COLO829 (cell line): ENCODE measurements at regions not wholly inside any gene's neighbourhood (a gene's known extent, or its start where the extent isn't known, plus 50 kb on each side); places are given as distances from the start of the nearest gene placed in this dataset.

ENCODE experiments used
- DNase-seq: peaks from one replicate; pipeline ENCODE4 v3.0.0; 2012; ENCODE audit warnings: low spot score

DNA sequence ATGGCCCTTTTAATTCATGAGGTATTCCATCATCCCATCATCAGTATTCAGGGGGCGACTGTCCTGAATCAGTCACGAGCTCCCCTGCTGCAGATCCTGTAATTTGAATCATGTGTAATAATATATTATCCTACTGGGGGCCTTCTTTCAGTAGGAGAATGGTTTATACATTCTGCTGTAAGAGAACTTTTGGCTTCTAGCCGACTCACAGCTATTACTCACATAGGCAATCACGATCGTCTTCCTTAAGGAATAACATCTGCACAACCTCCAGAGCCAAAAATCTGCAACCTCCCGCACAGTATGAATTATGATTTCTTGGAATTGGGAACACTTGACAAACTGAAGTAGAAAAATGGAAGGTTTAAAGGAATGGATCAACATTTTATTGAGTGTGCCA lies 343.0 kb downstream of the USP25 start:
- DNase-seq = no peak

- no peak for DNase-seq
Measured at GRCh38 chr21:16073586-16073985, 343.8 kb downstream of the USP25 start.

GRCh38 chr21:16074950-16075489 lies 345.2 kb downstream of the USP25 start:
- DNase-seq = no peak

- no peak for DNase-seq
Measured at GRCh38 chr21:16075649-16076282, 346.0 kb downstream of the USP25 start.

GRCh38 chr21:16076465-16076864 lies 346.7 kb downstream of the USP25 start:
- no peak for DNase-seq

DNA sequence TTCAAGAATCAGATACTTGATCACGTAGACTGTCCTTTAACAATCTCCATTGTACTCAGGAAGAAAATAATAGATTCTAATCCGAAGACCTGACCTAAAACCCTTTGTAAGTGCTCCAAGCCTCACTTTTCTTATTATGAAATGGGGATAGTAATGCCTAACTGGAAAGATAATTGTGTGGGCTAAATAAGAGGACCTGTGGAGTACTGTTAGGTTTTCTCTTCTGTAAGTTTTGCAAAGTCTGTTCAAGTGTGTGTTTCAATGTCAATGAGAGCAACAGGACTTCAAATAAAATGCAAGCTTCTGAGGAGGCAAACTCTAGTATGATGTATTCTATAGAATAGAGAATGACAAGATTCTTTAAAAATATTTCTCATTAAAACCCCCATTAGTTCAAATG lies 348.6 kb downstream of the USP25 start:
- DNase-seq = no peak

DNA sequence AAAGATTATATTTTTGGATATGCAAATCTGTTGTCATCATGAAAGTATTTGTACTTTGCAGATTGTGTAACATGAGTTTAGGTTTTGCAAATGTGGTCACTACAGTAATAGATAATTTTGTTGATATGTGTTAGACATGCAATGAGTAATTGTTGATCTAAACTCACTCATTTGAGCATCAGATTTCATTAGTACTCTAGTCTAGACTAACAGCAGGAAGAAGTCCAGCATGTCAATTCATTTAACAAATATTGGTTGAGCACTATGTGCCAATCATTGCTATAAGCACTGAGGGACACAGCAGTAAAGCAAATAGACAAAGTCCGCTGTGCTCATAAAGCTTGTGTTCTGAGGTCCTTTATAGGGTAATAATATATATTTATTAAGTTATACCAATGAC lies 350.0 kb downstream of the USP25 start:
- no peak for DNase-seq

DNA sequence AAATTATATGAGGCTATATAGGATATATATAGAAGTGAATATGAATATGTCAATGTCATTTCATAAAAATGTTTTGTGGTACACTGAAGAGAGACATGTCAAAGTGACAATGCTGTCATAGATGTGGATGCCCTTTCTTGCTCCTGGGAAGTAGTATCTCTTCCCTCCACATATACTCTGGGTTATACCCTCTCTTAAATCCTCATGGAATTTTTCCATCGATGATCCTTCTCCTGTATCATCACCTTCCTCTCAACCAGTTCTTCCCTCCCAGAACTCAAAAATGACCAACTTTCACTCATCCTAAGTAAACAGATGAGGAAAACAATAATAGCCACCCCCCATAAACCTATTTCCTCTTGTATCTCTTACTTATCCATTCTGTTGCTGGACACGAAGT lies 351.5 kb downstream of the USP25 start:
- DNase-seq = no peak

- peak; percentile 5 for DNase-seq
Measured at GRCh38 chr21:16082038-16082816, 352.4 kb downstream of the USP25 start.

- peak; percentile 40 for DNase-seq
Measured at GRCh38 chr21:16084776-16085364, 355.1 kb downstream of the USP25 start.

GRCh38 chr21:16085421-16085820 lies 355.6 kb downstream of the USP25 start:
- no peak for DNase-seq

GRCh38 chr21:16086121-16086520 lies 356.3 kb downstream of the USP25 start:
- no peak for DNase-seq

DNA sequence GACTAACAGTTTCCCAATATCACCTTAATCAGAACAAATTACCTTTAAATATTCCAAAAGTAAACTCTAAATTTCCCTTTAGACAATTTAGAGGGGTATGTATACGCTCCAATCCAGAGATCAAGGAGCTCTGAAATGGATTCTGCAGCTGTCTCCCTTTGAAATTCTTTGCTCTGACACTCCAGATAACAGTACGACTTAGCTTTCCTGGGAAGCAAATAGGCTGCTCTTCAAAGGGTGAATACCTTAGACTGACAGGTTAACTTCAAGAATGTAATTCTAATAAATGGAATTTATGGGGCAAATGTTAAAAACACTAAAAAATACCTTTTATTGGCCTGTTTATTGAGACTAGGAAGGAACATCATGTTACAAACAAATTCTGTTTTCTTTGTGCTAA lies 357.2 kb downstream of the USP25 start:
- no peak for DNase-seq

- DNase-seq = no peak
Measured at GRCh38 chr21:16087523-16087922, 357.7 kb downstream of the USP25 start.

DNA sequence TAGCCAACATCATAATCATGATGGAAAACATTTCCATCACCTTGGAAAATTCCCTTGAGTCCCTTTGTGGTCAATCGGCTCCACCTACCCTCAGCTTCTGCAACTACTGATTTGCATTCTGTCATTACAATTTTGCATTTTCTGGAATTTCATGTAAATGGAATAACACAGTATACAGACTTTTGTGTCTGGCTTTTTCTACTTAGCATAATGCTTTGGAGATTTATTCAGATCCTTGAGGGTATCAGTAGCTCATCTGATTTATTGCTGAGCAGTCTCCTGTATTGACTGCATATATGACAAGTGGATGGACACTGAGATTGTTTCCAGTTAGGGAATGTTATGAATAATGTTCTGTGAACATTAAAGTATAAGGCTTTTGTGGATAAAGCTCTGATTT lies 358.3 kb downstream of the USP25 start:
- no peak for DNase-seq

GRCh38 chr21:16095005-16095404 lies 365.2 kb downstream of the USP25 start:
- DNase-seq = no peak

GRCh38 chr21:16096988-16097387 lies 367.2 kb downstream of the USP25 start:
- no peak for DNase-seq

DNA sequence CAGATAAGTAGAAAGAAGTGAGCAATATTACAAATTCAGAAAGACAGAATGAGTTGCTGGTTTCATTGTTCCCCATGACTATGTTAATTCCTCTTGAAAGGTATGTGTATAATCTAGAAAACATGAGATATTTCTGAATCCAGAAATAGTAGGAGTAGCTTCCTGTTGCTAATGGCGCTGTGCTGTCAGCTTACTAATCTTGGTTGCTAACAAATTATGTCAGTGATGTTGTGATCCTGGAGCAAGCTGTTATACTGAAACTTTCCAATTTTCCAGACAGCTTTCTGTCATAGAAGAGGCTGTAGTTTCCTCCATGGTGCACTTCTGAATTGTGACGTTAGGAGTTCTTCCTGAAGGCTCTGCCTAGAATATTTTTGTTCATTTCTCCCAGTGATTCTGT lies 372.3 kb downstream of the USP25 start:
- no peak for DNase-seq

DNA sequence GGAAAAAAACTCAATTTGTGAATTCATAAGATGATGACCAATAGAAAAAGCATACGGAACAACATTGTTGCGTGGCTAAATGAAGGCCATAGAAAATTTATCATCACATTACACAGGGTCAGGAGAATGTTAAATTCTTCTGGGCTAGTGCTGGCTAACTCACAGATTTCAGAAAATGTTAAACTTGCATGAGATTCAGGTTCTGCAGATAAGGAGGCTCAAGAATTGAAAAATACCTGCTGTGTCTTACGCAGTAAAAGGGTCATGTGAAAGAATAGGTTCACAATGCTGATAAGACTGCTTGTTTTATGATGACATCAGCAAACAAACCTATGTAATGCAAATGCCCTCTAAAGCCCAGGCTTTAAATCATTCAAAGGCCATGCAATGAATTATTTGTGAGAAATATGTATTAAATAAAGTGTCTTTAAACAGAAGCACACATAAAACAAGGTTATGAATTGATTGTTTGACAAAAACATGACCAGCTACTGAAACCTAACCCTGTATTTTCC lies 378.8 kb downstream of the USP25 start:
- DNase-seq = no peak

DNA sequence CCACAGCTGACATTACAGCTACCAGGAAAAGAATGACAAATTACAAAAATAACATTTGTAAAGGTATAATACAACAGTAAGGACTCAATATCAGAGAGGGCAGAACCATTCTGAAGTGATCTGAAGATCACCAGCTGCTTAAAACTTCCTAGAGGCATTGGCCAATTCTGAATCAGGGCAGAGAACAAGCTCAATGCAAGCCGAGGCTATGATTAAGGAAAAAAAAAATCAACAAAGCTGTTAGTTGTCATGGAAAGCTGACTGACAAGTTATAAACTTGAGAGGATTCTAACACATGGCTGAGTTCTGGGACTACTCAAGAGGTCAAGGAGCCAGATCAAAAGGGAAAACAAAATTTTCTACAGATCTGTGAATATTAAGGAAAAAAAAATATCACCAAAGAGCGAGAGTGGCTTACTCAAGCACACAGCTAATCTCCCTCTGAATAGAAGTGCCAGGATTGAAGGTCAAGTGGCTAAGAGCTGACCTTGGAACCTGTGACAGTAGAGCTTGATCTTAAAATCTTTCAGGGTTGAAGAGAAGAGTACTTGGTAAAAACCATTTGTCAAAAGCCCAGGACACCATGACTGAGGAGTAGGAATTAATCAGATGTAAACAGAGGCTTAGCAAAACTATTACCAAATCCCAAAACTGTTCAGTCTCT lies 383.4 kb downstream of the USP25 start:
- DNase-seq = no peak

DNA sequence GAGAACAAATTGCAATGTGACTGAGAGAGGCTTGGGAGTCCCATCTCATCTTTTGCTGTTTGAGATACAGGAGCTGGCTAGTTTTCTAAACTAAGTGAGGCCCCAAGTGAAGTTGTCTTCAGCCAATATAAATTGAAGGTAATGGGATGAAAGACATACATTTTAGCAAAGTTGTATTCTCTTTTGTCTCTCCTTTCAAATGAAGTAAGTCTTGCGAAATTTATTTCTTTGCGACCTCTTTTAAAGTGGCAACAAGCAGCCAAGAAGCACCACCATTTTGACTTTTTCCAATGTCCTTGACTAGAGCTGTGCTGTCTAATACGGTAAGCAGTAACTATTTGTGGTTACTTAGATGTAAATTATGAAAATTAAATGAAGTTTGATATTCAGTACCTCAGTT lies 385.7 kb downstream of the USP25 start:
- DNase-seq = no peak

GRCh38 chr21:16116069-16116468 lies 386.3 kb downstream of the USP25 start:
- no peak for DNase-seq
